ENCODE measurements at regions not wholly inside any gene's neighbourhood (a gene's known extent, or its start where the extent isn't known, plus 50 kb on each side); places are given as distances from the start of the nearest gene placed in this dataset.

- DNase-seq (ENCODE audit: low read depth in 2 of 2), result no peak
Measured at GRCh38 chr6:93787841-93788240, 368.5 kb upstream of the EPHA7 start.

GRCh38 chr6:93786474-93787330 lies 367.3 kb upstream of the EPHA7 start:
- DNase-seq (ENCODE audit: low read depth in 2 of 2), result no peak

- DNase-seq (ENCODE audit: low read depth in 2 of 2), result no peak
Measured at GRCh38 chr6:93785694-93786030, 366.3 kb upstream of the EPHA7 start.

GRCh38 chr6:93784794-93785693 lies 365.7 kb upstream of the EPHA7 start:
- no peak for DNase-seq (ENCODE audit: low read depth in 2 of 2)

- DNase-seq (ENCODE audit: low read depth in 2 of 2), result no peak
Measured at GRCh38 chr6:93779086-93779841, 359.9 kb upstream of the EPHA7 start.

GRCh38 chr6:93759190-93759589 lies 339.8 kb upstream of the EPHA7 start:
- no peak for DNase-seq (ENCODE audit: low read depth in 2 of 2)

GRCh38 chr6:93751969-93752368 lies 332.6 kb upstream of the EPHA7 start:
- no peak for DNase-seq (ENCODE audit: low read depth in 2 of 2)

GRCh38 chr6:93749930-93750329 lies 330.6 kb upstream of the EPHA7 start:
- no peak for DNase-seq (ENCODE audit: low read depth in 2 of 2)

- DNase-seq (ENCODE audit: low read depth in 2 of 2), result no peak
Measured at GRCh38 chr6:93749191-93749590, 329.8 kb upstream of the EPHA7 start.

- DNase-seq (ENCODE audit: low read depth in 2 of 2), result no peak
Measured at GRCh38 chr6:93746892-93747291, 327.5 kb upstream of the EPHA7 start.

- no peak for DNase-seq (ENCODE audit: low read depth in 2 of 2)
Measured at GRCh38 chr6:93745306-93745705, 325.9 kb upstream of the EPHA7 start.

GRCh38 chr6:93735099-93735498 lies 315.7 kb upstream of the EPHA7 start:
- no peak for DNase-seq (ENCODE audit: low read depth in 2 of 2)

- no peak for DNase-seq (ENCODE audit: low read depth in 2 of 2)
Measured at GRCh38 chr6:93731306-93731705, 311.9 kb upstream of the EPHA7 start.

GRCh38 chr6:93728150-93728549 lies 308.8 kb upstream of the EPHA7 start:
- no peak for DNase-seq (ENCODE audit: low read depth in 2 of 2)

- DNase-seq (ENCODE audit: low read depth in 2 of 2), result no peak
Measured at GRCh38 chr6:93727447-93727846, 308.1 kb upstream of the EPHA7 start.

- no peak for DNase-seq (ENCODE audit: low read depth in 2 of 2)
Measured at GRCh38 chr6:93721386-93722048, 302.2 kb upstream of the EPHA7 start.

- DNase-seq (ENCODE audit: low read depth in 2 of 2), result no peak
Measured at GRCh38 chr6:93713974-93714373, 294.6 kb upstream of the EPHA7 start.

- DNase-seq (ENCODE audit: low read depth in 2 of 2), result no peak
Measured at GRCh38 chr6:93703431-93703830, 284.1 kb upstream of the EPHA7 start.

- DNase-seq (ENCODE audit: low read depth in 2 of 2), result no peak
Measured at GRCh38 chr6:93701526-93701925, 282.2 kb upstream of the EPHA7 start.

GRCh38 chr6:93685494-93685893 lies 266.1 kb upstream of the EPHA7 start:
- no peak for DNase-seq (ENCODE audit: low read depth in 2 of 2)

- no peak for DNase-seq (ENCODE audit: low read depth in 2 of 2)
Measured at GRCh38 chr6:93684339-93684738, 265.0 kb upstream of the EPHA7 start.
